ENCODE measurements at regions not wholly inside any gene's neighbourhood (a gene's known extent, or its start where the extent isn't known, plus 50 kb on each side); places are given as distances from the start of the nearest gene placed in this dataset.

GRCh38 chr1:114298008-114298407, 144.3 kb upstream of the SYT6 start:
- TF ChIP-seq POLR2A (IDR thresholded peaks at IDR 0.05) (no peak), CTCF (IDR thresholded peaks at IDR 0.05) (no peak)

Data from testis (tissue), 2 donors.